GM23338 (cell line): ENCODE measurements at regions not wholly inside any gene's neighbourhood (a gene's known extent, or its start where the extent isn't known, plus 50 kb on each side); places are given as distances from the start of the nearest gene placed in this dataset.

Source experiments
- CTCF ChIP-seq, 2 experiments: fragments of 200-600 bp in 1 of 2; sonication (generic) in 1 of 2; conservative IDR thresholded peaks; 2 replicates each; pipeline versions ENCODE4 v1.5.1 to v1.6.1; 2016 to 2017; ENCODE audit warnings: antibody characterized with exemption in 2 of 2, low read depth in 2 of 2, mild to moderate bottlenecking in 2 of 2, moderate library complexity in 1 of 2
- EZH2 ChIP-seq: fragments of 200-600 bp; sonication (generic); IDR thresholded peaks from one replicate; pipeline ENCODE4 v1.8.0; 2017; ENCODE audit warnings: antibody characterized with exemption, mild to moderate bottlenecking, low read depth; ENCODE audit not compliant: unreplicated experiment
- EZH2phosphoT487 ChIP-seq: fragments of 200-600 bp; sonication (generic); IDR thresholded peaks from one replicate; pipeline ENCODE4 v1.8.1; 2018; ENCODE audit warnings: antibody characterized with exemption; ENCODE audit not compliant: unreplicated experiment
- JUNB ChIP-seq: IDR thresholded peaks from one replicate; pipeline ENCODE4 v1.6.1; 2016; ENCODE audit warnings: antibody characterized with exemption; ENCODE audit not compliant: unreplicated experiment
- NANOG ChIP-seq: IDR thresholded peaks from 2 replicates; pipeline ENCODE4 v1.6.1; 2016; ENCODE audit warnings: antibody characterized with exemption, borderline replicate concordance
- POLR2AphosphoS5 ChIP-seq: IDR thresholded peaks from 2 replicates; pipeline ENCODE4 v1.6.1; 2016; ENCODE audit warnings: antibody characterized with exemption, low read depth
- ZNF114 ChIP-seq: fragments of 250-450 bp; sonication (Bioruptor Pico); IDR thresholded peaks from 2 replicates; pipeline ENCODE4 v1.5.0; 2020; ENCODE audit warnings: mild to moderate bottlenecking, moderate library complexity
- TF ChIP-seq, protein P1 (sequence below): IDR thresholded peaks from one replicate; pipeline ENCODE4 v1.6.1; 2018; ENCODE audit warnings: antibody characterized with exemption; ENCODE audit not compliant: unreplicated experiment

- TF ChIP-seq CTCF (conservative IDR thresholded peaks at IDR 0.05; ENCODE audit: low read depth in 2 of 2) (no peak), POLR2AphosphoS5 (no peak), EZH2 (no peak), EZH2phosphoT487 (no peak), JUNB (no peak), NANOG (no peak), ZNF114 (CRISPR knock-in tag) (no peak)
- TF ChIP-seq, protein P1, sequence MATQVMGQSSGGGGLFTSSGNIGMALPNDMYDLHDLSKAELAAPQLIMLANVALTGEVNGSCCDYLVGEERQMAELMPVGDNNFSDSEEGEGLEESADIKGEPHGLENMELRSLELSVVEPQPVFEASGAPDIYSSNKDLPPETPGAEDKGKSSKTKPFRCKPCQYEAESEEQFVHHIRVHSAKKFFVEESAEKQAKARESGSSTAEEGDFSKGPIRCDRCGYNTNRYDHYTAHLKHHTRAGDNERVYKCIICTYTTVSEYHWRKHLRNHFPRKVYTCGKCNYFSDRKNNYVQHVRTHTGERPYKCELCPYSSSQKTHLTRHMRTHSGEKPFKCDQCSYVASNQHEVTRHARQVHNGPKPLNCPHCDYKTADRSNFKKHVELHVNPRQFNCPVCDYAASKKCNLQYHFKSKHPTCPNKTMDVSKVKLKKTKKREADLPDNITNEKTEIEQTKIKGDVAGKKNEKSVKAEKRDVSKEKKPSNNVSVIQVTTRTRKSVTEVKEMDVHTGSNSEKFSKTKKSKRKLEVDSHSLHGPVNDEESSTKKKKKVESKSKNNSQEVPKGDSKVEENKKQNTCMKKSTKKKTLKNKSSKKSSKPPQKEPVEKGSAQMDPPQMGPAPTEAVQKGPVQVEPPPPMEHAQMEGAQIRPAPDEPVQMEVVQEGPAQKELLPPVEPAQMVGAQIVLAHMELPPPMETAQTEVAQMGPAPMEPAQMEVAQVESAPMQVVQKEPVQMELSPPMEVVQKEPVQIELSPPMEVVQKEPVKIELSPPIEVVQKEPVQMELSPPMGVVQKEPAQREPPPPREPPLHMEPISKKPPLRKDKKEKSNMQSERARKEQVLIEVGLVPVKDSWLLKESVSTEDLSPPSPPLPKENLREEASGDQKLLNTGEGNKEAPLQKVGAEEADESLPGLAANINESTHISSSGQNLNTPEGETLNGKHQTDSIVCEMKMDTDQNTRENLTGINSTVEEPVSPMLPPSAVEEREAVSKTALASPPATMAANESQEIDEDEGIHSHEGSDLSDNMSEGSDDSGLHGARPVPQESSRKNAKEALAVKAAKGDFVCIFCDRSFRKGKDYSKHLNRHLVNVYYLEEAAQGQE = no peak
Measured at GRCh38 chr1:184170719-184171118, 119.2 kb downstream of the TSEN15 start.
